Panc1 (cell line): ENCODE measurements at regions not wholly inside any gene's neighbourhood (a gene's known extent, or its start where the extent isn't known, plus 50 kb on each side); places are given as distances from the start of the nearest gene placed in this dataset.

Experiments
- ATAC-seq: fragments of 200-7000 bp; cut with Tn5 transposase; 2 replicates; pipeline ENCODE4 v1.9.1; 2020; ENCODE audit warnings: mild to moderate bottlenecking, moderate library complexity
- BruUV-seq: library from RNA; stranded (reverse); fragments of 400-500 nt; replicated peaks from 2 replicates; lab custom pipeline; 2021; lab: Mats Ljungman, UMichigan
- CTCF ChIA-PET: fragments of 300-600 bp; sonication (Branson Sonifier 250); formaldehyde crosslinking; loops from one replicate; lab custom pipeline; 2022; ENCODE audit warnings: antibody characterized with exemption; lab: Charles Lee
- POLR2A ChIA-PET: fragments of 300-600 bp; sonication (Branson Sonifier 250); formaldehyde crosslinking; loops from one replicate; lab custom pipeline; 2022; ENCODE audit warnings: antibody characterized with exemption; lab: Charles Lee
- DNase-seq: peaks from one replicate; pipeline ENCODE4 v3.0.0-alpha.2; 2010; ENCODE audit warnings: low read depth, low spot score
- H3K27ac ChIP-seq: 2 replicates; pipeline ENCODE4 v1.5.1; 2011; ENCODE audit warnings: mild to moderate bottlenecking, low read length, inconsistent platforms
- H3K27me3 ChIP-seq: fragments of 200-500 bp; sonication (Bioruptor generic); 2 replicates; pipeline ENCODE4 v1.6.0; 2014; ENCODE audit warnings: low read length, inconsistent platforms; ENCODE audit not compliant: control insufficient read depth, insufficient read depth
- H3K36me3 ChIP-seq: fragments of 200-500 bp; sonication (Bioruptor generic); 2 replicates; pipeline ENCODE4 v1.5.1; 2014; ENCODE audit warnings: inconsistent platforms, mild to moderate bottlenecking, low read length, moderate library complexity; ENCODE audit not compliant: control insufficient read depth, insufficient read depth
- H3K4me1 ChIP-seq: 2 replicates; pipeline ENCODE4 v1.5.1; 2011; ENCODE audit warnings: inconsistent platforms, mild to moderate bottlenecking, low read length, moderate library complexity; ENCODE audit not compliant: control insufficient read depth, insufficient read depth
- H3K4me3 ChIP-seq, 2 experiments: 2 replicates each; pipeline ENCODE4 v1.5.1; 2011 to 2012; ENCODE audit warnings: low read depth in 2 of 2, low read length in 2 of 2, mild to moderate bottlenecking in 2 of 2, inconsistent platforms in 1 of 2, moderate library complexity in 1 of 2
- H3K9me3 ChIP-seq: fragments of 200-500 bp; sonication (Bioruptor generic); 2 replicates; pipeline ENCODE4 v1.5.1; 2014; ENCODE audit warnings: low read depth, mild to moderate bottlenecking, inconsistent platforms, low read length, moderate library complexity; ENCODE audit not compliant: control insufficient read depth, insufficient read depth
- CTCF ChIP-seq: fragments of 450-650 bp; IDR thresholded peaks from 2 replicates; pipeline ENCODE4 v1.5.1; 2017; ENCODE audit warnings: mild to moderate bottlenecking
- POLR2AphosphoS5 ChIP-seq: IDR thresholded peaks from 2 replicates; pipeline ENCODE4 v1.6.1; 2012; ENCODE audit warnings: mild to moderate bottlenecking, low read depth, low read length, moderate library complexity
- REST ChIP-seq, 2 experiments: IDR thresholded peaks; 2 replicates each; pipeline ENCODE4 v1.6.1; 2011 to 2012; ENCODE audit warnings: low read depth in 2 of 2, control low read depth in 1 of 2, low read length in 1 of 2, mild to moderate bottlenecking in 1 of 2, moderate library complexity in 1 of 2; ENCODE audit not compliant: insufficient read depth in 1 of 2
- SIN3A ChIP-seq: IDR thresholded peaks from 2 replicates; pipeline ENCODE4 v1.6.1; 2012; ENCODE audit warnings: low read depth, mild to moderate bottlenecking, low read length, moderate library complexity, borderline replicate concordance; ENCODE audit not compliant: insufficient read depth
- TCF7L2 ChIP-seq: IDR thresholded peaks from 2 replicates; pipeline ENCODE4 v1.6.1; 2011; ENCODE audit warnings: mild to moderate bottlenecking, low read depth, low read length, inconsistent platforms
- in situ Hi-C: cut with HindIII; loops from 2 replicates; pipeline ENCODE4 v1.10.0; 2016; ENCODE audit warnings: low sequenced_read_pairs, low pct_unique_long_range_greater_than_20kb
- intact Hi-C: fragments of 100-400 bp; cut with micrococcal nuclease; formaldehyde crosslinking; loops from one replicate; pipeline ENCODE4 v1.10.0; 2022; ENCODE audit not compliant: unreplicated experiment

- in situ Hi-C loops = no loop called here
- intact Hi-C loops = no loop called here
- TF ChIP-seq TCF7L2 = no peak
- TF ChIP-seq SIN3A = no peak
- TF ChIP-seq CTCF = no peak
- no peak for TF ChIP-seq POLR2AphosphoS5
- no peak for TF ChIP-seq REST (IDR thresholded peaks at IDR 0.05; ENCODE audit: insufficient read depth in 1 of 2, low read depth in 2 of 2, low read length in 1 of 2)
- Histone ChIP-seq H3K27me3 (no peaks in the 10 kb centered on the region), H3K36me3 (no peaks in the 10 kb centered on the region), H3K9me3 (no peaks in the 10 kb centered on the region), H3K4me3 (no peak overlapping the region), H3K4me1 (no peaks in the 10 kb centered on the region), H3K27ac (no peak overlapping the region)
- DNase-seq = no peak
- CTCF ChIA-PET = no interaction called here
- ATAC-seq = no peak
- no TSS peak for BruUV-seq
- POLR2A ChIA-PET = no interaction called here
Observed at GRCh38 chr3:176855901-176856486, 341.3 kb downstream of the TBL1XR1 start.

- Histone ChIP-seq H3K4me1 (no peaks in the 10 kb centered on the region), H3K4me3 (no peak overlapping the region), H3K36me3 (no peaks in the 10 kb centered on the region), H3K27ac (no peak overlapping the region), H3K27me3 (no peaks in the 10 kb centered on the region), H3K9me3 (no peaks in the 10 kb centered on the region)
- intact Hi-C loops (no loop called here), in situ Hi-C loops (no loop called here)
- CTCF ChIA-PET = no interaction called here
- DNase-seq (no peak), ATAC-seq (no peak)
- POLR2A ChIA-PET = no interaction called here
- BruUV-seq = no TSS peak
- TF ChIP-seq SIN3A (no peak), TCF7L2 (no peak), CTCF (no peak), REST (IDR thresholded peaks at IDR 0.05; ENCODE audit: insufficient read depth in 1 of 2, low read depth in 2 of 2, low read length in 1 of 2) (no peak), POLR2AphosphoS5 (no peak)
Observed at GRCh38 chr3:176855213-176855612, 342.1 kb downstream of the TBL1XR1 start.
